Smooth muscle cell (in vitro differentiated cells): ENCODE measurements at regions not wholly inside any gene's neighbourhood (a gene's known extent, or its start where the extent isn't known, plus 50 kb on each side); places are given as distances from the start of the nearest gene placed in this dataset.

Source experiments
- DNase-seq: peaks from one replicate; lab custom pipeline; 2025; ENCODE audit not compliant: unreplicated experiment; lab: John Stamatoyannopoulos, UW
- H2AFZ ChIP-seq: fragments of 200-600 bp; sonication (generic); 2 replicates; pipeline ENCODE4 v1.6.0; 2016; ENCODE audit warnings: antibody characterized with exemption, low read depth, mild to moderate bottlenecking
- H3F3A ChIP-seq: fragments of 200-600 bp; sonication (generic); 2 replicates; pipeline ENCODE4 v1.6.0; 2017; ENCODE audit warnings: antibody characterized with exemption, low read depth
- H3K27ac ChIP-seq: fragments of 200-600 bp; sonication (generic); 2 replicates; pipeline ENCODE4 v1.5.1; 2016; ENCODE audit warnings: low read depth, mild to moderate bottlenecking
- H3K27me3 ChIP-seq: fragments of 200-600 bp; sonication (generic); 2 replicates; pipeline ENCODE4 v1.6.1; 2016; ENCODE audit warnings: low read depth, mild to moderate bottlenecking
- H3K36me3 ChIP-seq: fragments of 200-600 bp; sonication (generic); 2 replicates; pipeline ENCODE4 v1.5.1; 2016; ENCODE audit warnings: low read depth
- H3K4me1 ChIP-seq: fragments of 200-600 bp; sonication (generic); 2 replicates; pipeline ENCODE4 v1.5.1; 2016; ENCODE audit warnings: low read depth
- H3K4me2 ChIP-seq: fragments of 200-600 bp; sonication (generic); 2 replicates; pipeline ENCODE4 v1.6.0; 2016; ENCODE audit warnings: mild to moderate bottlenecking
- H3K4me3 ChIP-seq: fragments of 200-600 bp; sonication (generic); 2 replicates; pipeline ENCODE4 v1.5.1; 2016; ENCODE audit warnings: mild to moderate bottlenecking
- H3K79me2 ChIP-seq: fragments of 200-600 bp; sonication (generic); 2 replicates; pipeline ENCODE4 v1.6.0; 2016; ENCODE audit warnings: low read depth, mild to moderate bottlenecking
- H3K9ac ChIP-seq: fragments of 200-600 bp; sonication (generic); 2 replicates; pipeline ENCODE4 v1.6.0; 2016; ENCODE audit warnings: low read depth
- H3K9me3 ChIP-seq: fragments of 200-600 bp; sonication (generic); replicated peaks from 2 replicates; pipeline ENCODE4 v1.5.1; 2016; ENCODE audit warnings: low read depth
- H4K20me1 ChIP-seq: fragments of 200-600 bp; sonication (generic); 2 replicates; pipeline ENCODE4 v1.6.0; 2016; ENCODE audit warnings: low read depth
- CTCF ChIP-seq: fragments of 200-600 bp; sonication (generic); IDR thresholded peaks from 2 replicates; pipeline ENCODE4 v1.5.1; 2017; ENCODE audit warnings: borderline replicate concordance, mild to moderate bottlenecking, antibody characterized with exemption; ENCODE audit not compliant: insufficient read depth, poor library complexity, severe bottlenecking
- WGBS: methylation state at CpG from one replicate; pipeline ENCODE4 v1.1.7; 2016; ENCODE audit warnings: low lambda C conversion rate; 5-methylcytosine and 5-hydroxymethylcytosine counted together

GRCh38 chr21:28834335-28835238 is 158.1 kb downstream of the LTN1 start:
- no peak overlapping the region for H3K9ac ChIP-seq
- no peaks in the 10 kb centered on the region for H3K79me2 ChIP-seq
- no peak overlapping the region for H3K4me3 ChIP-seq
- no peak for DNase-seq
- WGBS: 90% methylated on average over 4 of the region's 6 CpGs
- no peaks in the 10 kb centered on the region for H3K36me3 ChIP-seq
- no peak overlapping the region for H3K4me2 ChIP-seq
- H3F3A ChIP-seq: peaks cover 5% of the 10 kb centered on the region
- H3K27me3 ChIP-seq: no peaks in the 10 kb centered on the region
- H4K20me1 ChIP-seq: no peaks in the 10 kb centered on the region
- TF ChIP-seq CTCF: no peak
- H3K9me3 ChIP-seq: no peaks in the 10 kb centered on the region
- H2AFZ ChIP-seq: no peak overlapping the region
- H3K4me1 ChIP-seq: peaks cover 6% of the 10 kb centered on the region
- H3K27ac ChIP-seq: no peak overlapping the region

- Histone ChIP-seq H3K36me3 (no peaks in the 10 kb centered on the region), H3K9ac (no peak overlapping the region), H3K4me2 (no peak overlapping the region)
These were observed 159.1 kb downstream of the LTN1 start for GRCh38 chr21:28833609-28834008.

GRCh38 chr21:28833182-28833581 is 159.5 kb downstream of the LTN1 start:
- Histone ChIP-seq H3K79me2 (no peaks in the 10 kb centered on the region), H3K4me1 (peaks cover 14% of the 10 kb centered on the region), H2AFZ (no peak overlapping the region), H3F3A (peaks cover 9% of the 10 kb centered on the region), H4K20me1 (no peaks in the 10 kb centered on the region), H3K4me3 (no peak overlapping the region), H3K4me2 (no peak overlapping the region), H3K36me3 (no peaks in the 10 kb centered on the region), H3K9ac (no peak overlapping the region), H3K27me3 (no peaks in the 10 kb centered on the region), H3K27ac (no peak overlapping the region), H3K9me3 (no peaks in the 10 kb centered on the region)
- TF ChIP-seq CTCF: no peak
- WGBS: 100% methylated on average over 1 of the region's 1 CpG
- no peak for DNase-seq

More at GRCh38 chr21:28833609-28834008, 159.1 kb downstream of the LTN1 start:
- Histone ChIP-seq H3K4me3 (no peak overlapping the region), H3K27ac (no peak overlapping the region), H2AFZ (no peak overlapping the region), H3K9me3 (no peaks in the 10 kb centered on the region), H3F3A (peaks cover 5% of the 10 kb centered on the region), H3K27me3 (no peaks in the 10 kb centered on the region), H3K4me1 (peaks cover 12% of the 10 kb centered on the region), H4K20me1 (no peaks in the 10 kb centered on the region), H3K79me2 (no peaks in the 10 kb centered on the region)
- DNase-seq: no peak
- TF ChIP-seq CTCF: no peak
- 98% methylated on average over 3 of the region's 3 CpGs for WGBS

DNA sequence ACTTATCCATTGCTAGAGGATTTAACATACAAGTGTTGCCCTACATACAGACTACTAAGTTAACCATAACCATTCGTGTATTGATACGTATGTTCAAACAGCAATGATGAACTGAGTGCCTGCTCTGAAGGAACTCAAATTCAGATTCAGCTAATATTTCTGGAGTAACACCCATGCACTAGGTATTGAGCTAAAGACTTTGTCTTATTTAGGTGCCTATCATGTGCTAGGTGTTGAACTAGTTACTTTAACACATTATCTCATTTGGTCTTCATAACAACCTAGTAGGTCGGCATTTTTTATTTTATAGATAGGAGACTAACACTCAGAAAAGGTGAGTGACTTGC is 160.0 kb downstream of the LTN1 start:
- no peak overlapping the region for H3K4me3 ChIP-seq
- peak overlapping the region; percentile 54 for H3K4me2 ChIP-seq
- no peak overlapping the region for H3K9ac ChIP-seq
- 84% methylated on average over 3 of the region's 3 CpGs for WGBS
- H3K79me2 ChIP-seq: no peaks in the 10 kb centered on the region
- H2AFZ ChIP-seq: no peak overlapping the region
- H3K9me3 ChIP-seq: no peaks in the 10 kb centered on the region
- no peaks in the 10 kb centered on the region for H3K27me3 ChIP-seq
- TF ChIP-seq CTCF: no peak
- no peaks in the 10 kb centered on the region for H3K36me3 ChIP-seq
- peak overlapping the region; percentile 58 for H3K27ac ChIP-seq
- H3K4me1 ChIP-seq: peaks cover 17% of the 10 kb centered on the region
- no peaks in the 10 kb centered on the region for H4K20me1 ChIP-seq
- H3F3A ChIP-seq: peaks cover 13% of the 10 kb centered on the region
- DNase-seq: no peak
